Medulla oblongata (tissue), 1 donor: ENCODE measurements at regions not wholly inside any gene's neighbourhood (a gene's known extent, or its start where the extent isn't known, plus 50 kb on each side); places are given as distances from the start of the nearest gene placed in this dataset.
A peak's percentile ranks its signal among the peaks of the same experiment; 100 is the strongest.

Source experiments
- DNase-seq: peaks from one replicate; pipeline ENCODE4 v3.0.0-alpha.2; 2015; ENCODE audit errors: extremely low spot score

DNA sequence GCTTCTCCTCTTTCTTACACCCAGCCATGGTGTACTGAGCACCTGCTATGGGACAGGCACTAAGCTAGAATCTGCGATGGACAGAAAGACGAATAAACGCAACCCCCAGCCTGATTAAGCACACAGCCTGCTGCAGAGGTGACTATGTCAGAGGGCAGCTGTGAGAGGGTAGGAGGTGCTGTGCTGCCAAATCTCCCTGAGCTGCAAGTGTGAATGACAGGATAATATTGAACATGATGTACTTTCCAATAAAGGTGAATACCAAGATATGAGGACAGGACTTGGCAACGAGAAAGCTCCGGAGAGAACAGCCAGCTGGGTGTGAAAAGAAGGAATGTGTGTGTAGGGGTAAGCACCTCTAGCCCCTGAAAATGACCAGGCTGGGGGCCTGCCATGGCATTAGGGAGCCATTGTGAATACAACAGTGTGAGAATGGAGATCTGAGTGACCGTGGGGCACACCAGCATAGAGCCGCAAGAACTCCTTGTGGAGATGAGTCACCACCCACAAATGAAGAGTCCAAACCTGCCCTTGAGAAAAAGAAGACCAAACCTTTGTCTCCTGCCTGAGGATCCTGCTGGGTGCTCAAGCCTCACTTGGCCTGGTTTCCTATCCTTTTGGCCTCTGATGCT lies 83.0 kb upstream of the ATF3 start:
- DNase-seq, result no peak

DNA sequence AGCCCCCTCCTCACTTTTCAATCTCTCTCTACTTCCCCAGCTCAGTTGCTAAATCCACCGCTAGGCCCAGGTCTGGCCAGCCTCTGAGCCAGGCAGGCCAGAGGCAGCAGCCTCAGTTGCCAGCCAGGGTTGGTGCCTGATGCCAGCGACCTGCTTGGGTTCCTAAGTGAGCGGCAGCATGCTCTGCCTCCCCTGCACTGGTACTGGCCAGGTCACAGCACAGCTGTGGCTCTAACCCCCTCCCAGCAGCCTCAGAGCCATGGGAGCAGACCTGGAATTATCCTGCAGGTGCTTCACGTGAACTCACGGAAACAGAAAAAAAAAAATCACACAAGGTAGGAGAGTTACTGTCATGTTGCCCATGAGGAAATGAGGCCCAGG lies 82.5 kb upstream of the ATF3 start:
- DNase-seq, result no peak

DNA sequence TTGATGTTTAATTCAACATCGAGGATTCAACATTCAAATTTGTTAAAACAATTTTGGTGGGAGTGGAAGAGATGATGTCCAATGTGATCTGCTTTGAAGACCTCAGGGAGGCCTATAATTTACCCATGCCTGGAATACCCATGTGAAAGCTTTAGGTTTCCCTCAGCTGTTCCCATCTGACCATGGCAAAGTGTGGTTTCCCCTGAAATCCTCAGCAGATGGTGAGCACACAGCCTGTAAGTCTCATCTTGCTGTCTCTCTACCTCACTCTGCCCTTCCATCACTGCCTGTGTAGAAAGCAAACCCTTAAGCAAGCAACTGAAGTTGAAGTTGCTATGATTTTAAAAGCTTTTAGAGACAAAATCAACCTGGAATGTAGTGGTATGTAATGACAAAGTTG lies 80.1 kb upstream of the ATF3 start:
- DNase-seq, result no peak

DNA sequence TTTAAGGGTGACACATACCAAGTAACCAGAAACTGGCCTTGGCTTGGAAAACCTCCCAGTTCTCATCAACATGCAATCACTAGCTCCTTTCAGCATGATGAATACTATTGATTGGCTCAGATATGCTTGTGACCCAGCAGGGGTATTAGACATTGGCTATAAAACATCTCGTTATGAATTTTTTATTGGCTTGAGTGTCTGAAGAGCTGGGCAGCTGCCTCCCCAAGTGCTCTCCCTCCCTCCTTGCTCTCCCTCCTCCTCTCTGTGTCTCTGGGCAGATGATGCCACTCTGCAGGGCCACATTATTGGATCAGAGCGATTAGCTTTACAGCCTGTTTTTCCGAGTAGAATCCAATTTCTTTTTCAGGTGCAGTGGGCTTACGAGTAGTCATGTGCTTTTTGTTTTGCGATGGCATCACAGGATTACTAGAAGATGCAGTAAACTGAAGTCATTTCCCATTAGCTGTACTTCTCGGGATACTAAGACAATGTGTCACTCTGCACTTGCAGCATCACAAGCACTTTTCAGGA lies 79.3 kb upstream of the ATF3 start:
- DNase-seq, result peak; percentile 34

DNA sequence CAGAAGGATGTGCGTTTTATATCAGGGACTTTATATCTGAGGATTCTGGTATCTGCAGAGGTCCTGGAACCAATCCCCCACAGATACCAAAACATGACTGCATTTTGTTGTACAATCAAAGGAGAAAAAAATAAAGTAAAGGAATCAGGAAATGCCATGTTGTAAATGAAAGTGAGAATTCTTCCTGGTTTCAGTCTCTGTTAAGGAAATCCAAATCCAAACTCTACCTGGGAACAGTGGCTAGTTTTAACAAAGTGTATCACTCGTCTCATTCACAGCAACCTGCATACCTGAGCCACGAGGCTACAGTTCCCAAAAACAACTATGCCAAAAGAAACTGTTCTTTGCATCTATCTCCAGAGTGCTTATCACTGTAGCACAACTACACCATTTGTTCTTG lies 77.3 kb upstream of the ATF3 start:
- DNase-seq, result no peak

DNA sequence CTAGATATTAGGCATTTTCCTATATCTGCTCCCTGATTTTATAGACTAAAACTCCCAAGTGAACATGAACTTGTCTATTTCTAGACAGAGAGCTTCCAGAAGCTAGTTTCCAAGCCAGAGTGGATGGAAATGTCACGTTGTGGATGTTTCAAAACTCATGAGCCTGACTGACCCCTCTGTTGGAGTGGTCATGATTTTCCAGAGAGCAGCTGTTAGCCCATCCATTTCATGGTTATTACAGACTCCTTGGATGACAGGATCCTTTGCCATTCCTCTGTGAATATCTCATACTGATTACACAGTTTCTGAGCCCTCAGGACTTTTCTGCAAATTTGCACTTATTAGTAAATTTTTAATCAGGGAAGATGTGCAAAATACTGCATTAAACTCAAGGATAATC lies 76.8 kb upstream of the ATF3 start:
- DNase-seq, result no peak

DNA sequence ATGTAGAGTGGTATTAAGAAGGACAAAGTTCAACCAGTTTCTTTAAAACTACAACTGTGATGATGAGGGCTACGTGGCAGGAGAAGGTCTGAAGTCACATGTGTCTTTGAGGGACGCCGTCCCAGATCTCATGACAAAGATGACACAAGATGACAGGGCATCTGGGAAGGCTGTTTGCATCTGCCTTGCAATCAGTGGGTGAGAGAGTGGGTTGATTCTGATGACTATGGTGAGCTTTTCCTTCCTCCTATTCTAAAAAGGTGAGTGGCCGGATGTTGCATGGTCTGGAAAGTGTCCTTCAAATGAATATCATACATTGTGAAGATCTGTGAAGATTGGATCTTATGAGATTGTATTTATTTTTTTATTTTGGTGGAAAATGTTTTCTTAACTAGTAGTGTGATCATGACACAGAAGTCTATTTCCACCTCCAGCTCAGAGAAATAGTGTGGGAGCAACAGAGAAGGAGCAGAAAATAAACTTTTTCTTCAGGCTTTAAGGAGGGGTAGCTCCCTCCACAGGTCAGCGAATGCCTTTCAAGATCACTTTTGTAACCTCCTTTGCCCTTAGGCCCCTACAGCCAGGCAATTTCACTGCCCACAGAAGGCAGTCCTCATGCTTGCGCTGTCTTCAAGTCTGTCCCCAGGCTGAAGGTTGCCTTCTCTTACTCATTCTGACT lies 76.0 kb upstream of the ATF3 start:
- DNase-seq, result peak; percentile 38

DNA sequence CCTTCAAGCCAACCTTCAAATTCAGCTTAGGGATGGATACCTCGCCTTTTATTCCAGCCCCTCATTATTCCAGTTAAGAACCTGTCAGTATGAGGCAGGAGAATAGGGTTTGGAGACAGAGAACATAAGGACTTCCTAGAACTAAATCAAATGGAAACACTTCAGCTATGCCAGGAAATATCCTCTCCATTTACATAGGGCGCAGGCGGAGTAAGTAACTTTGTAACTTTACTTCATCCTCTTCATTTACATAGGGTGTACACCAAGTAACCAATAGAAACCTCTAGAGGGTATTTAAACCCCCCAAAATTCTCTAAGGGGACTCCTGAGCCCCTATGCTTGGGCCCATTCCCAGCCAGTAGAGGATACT lies 75.4 kb upstream of the ATF3 start:
- no peak for DNase-seq

DNA sequence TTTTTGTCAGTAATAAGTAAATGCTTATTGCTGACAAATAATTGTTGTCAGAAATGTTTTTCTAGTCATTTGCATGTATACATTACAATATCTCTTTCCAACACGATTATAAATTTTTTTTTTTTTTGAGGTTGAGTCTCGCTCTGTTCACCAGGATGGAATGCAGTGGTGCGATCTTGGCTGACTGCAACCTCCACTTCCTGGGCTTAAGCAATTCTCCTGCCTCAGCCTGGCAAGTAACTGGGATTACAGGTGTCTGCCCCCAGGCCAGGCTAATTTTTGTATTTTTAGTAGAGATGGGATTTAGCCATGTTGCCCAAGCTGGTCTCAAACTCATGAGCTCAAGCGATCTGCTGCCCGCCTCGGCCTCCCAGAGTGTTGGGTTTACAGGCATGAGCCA lies 72.0 kb upstream of the ATF3 start:
- DNase-seq, result no peak

DNA sequence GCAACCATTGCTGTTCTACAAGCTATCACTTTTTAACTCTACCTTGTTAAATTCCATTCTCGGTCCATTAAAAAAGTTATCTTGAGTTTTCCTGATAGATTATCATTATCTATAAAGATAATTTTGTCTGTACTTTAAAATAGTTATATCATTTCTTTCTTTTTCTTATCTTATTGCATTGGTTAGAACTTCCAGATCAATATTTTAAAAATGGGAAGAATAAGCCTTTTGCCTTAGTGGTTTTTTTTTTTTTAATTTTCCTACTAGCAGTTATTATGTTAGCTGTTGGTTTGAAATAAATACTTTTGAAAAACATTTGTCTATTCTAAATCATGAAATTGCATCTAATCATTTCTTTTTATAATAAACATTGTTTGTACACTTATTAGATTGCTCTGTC lies 71.0 kb upstream of the ATF3 start:
- no peak for DNase-seq

DNA sequence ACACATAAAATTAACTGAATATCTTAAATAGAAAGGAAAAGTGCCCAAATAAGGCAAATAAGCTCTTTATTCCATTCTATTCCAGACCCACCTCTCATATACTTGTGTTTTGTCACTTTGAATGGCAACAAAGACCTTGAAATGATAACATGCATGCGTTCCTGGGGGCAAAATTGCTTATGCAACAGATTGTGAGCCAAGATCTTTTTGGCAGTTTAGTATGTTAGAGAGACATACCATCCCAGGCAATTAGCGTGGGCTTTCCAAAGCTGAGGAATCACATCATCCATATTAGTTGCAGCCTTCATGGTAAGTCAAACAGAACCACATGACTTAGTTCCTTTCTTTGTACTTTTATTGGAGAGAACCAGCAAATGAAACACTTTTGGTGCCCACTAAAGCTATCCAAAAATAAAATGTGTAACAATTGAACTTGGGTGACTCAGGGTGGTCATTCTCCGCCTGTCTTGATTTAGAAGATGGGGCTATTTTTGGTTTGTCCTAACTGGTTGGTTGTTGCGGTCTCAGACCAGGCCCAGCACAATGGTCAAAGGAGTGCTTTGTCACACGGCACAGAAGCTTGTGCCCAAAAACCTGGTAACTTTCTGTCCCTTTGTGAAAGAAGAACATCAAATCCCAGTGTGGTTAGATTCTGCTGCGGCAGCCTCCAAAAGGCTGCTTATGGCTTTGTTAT lies 68.7 kb upstream of the ATF3 start:
- peak; percentile 60 for DNase-seq

DNA sequence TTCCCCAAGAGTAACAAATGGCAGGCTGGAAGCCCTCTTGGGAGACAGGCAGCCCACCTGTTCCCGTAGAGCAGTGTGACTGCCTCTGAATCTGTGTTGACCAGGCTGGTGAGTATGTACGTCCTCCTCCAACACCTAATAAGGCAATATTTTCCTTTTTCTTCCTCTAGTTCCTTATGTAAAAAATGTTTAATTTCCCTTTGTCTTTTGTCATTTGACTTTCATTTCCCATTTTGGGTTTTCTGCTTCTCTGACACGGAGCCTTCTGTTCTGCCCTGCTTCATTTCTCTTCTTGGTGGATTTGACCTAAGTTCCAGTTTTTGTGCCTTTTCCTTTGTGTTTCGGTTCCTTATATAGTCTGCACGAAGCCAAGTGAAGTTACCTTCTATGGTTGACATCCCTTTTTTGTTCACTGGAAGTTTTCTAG lies 65.8 kb upstream of the ATF3 start:
- DNase-seq, result peak; percentile 84

DNA sequence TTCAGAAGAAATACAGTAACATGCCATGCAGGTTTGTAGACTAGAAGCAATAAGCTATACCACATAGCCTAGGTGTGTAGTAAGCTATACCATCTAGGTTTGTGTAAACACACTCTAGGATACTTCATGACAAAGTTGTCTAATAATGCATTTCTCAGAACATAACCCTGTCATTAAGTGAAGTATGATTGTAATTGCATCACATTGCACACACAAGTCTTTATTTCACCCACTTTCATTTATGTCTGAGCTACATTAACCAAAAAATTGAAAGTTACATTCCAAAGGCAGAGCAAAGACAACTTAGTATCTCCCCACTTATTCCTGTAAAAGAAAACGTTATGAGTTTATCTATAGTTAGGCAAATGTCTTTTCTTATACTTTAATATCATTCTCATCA lies 64.5 kb upstream of the ATF3 start:
- no peak for DNase-seq

DNA sequence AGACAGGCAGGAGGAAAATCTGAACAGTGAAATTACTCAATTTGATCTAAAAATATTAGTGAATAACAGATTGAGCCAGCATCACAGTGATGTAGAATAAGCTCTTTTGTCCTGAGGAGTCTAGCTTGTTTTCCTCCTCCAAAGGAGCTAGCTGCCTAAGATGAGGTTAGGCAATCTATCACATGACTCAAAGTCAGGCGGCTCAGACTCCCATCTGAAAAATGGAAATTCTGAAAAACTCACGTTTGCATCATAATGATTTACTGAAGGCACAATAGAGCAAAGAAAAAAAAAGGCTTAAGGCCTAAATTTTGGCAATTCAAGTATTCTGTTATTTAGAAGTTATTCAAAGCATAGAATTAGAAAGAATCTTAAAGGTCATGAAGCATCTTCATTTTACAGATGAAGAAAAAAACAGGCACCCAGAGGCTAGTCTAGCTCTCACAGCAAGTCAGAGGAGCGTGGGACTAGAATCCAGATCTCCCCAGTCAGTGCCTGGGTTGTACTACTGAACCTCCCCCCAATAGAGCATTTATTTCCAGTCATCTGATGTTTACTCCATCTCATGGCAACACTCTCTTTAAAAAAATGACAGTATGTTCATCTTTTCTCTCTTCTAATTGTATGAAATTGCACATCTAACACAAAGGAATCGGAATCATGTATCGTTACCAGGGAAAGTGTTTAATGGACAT lies 62.5 kb upstream of the ATF3 start:
- DNase-seq, result peak; percentile 73

DNA sequence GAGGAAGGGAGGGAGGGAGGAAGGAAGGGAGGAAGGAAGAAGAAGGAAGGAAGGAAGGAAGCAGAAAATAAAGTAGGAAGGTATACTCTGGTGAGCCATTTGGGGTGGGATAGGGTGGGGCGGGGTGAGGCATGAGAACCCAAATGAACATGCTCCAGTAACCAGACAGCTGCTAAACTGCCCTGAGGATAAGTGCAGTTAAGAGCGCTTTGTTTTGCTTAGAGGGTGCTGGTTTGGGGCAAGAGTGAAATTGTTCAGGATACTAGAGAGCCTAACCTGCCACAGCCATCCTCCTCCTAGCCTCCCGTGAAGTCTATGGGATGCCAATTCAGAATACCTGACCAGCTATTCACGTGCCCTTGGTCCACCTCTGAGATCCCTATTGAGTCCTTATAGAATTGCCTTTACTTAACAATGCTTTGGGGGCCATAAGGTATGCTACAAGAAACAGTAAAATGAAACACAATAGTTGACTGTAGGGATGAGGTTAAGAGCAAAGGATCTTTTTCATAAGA lies 59.0 kb upstream of the ATF3 start:
- DNase-seq, result no peak

DNA sequence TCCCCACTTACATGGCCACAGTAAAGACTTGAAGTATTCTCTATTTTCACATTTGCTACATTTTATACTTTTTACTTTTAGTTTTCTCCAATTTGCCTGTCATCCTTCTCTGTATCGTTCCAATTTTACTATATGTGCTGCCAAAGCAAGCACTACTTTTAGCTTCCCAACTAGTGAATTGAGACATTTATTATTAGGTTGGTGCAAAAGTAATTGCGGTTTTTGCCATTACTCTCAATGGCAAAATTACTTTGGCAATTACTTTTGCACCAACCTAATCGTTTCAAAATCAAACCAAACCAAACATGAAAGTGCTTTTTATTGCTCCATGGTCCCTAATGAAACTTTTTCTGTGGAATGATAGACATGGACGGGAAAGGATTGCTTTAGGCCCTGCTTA lies 56.6 kb upstream of the ATF3 start:
- DNase-seq, result no peak

DNA sequence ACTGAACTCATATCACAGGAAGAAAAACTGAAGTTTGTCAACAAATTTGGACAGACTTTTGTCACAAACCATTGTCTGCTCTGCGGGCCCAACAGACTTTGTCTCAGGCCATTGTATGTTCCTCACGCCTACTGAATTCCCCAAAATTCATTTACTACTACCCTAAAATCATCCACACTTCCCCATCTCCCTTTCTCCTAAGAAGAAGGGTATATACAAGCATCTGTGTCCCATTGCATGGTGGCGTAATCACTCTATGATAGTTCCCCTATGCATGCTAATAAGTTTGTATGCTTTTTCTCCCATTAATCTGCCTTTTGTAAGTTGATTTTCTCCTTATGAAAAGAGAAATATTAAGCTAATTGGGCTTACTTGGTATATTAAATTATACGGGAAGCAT lies 54.9 kb upstream of the ATF3 start:
- no peak for DNase-seq

DNA sequence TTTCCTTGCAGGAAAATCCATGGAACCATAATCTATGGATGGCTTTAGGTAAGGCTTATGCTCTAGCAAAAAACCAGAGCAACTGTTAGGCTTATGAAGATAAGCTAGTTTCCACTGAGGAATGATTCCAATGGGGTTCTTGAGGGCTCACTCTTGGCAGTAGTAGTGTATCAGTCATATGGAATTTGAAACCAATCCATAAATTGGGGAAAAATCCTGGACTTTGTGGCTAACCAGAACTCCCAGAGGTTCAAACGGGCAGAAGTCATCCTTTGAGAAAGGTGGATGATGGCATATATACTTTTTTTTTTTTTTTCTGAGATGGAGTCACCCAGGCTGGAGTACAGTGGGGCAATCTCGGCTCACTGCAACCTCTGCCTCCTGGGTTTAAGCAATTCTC lies 54.2 kb upstream of the ATF3 start:
- DNase-seq, result no peak

DNA sequence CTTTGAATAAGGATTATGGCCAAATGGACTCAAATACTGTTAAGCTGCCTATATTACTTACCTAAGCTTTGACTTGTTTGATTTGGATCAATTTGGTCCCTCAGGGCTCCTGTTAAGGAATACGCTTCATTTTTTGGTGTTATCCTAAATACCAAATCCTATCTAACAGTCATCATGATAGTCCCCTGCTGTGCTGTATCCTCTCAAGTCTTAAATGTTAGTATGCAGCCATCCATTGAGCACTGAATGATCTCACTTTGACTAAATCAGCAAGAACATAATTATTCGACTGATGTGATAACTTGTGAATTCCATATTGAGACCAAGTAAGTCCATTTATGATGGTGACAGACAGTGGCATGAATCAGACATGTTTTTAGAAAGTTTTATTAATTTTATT lies 53.1 kb upstream of the ATF3 start:
- no peak for DNase-seq

DNA sequence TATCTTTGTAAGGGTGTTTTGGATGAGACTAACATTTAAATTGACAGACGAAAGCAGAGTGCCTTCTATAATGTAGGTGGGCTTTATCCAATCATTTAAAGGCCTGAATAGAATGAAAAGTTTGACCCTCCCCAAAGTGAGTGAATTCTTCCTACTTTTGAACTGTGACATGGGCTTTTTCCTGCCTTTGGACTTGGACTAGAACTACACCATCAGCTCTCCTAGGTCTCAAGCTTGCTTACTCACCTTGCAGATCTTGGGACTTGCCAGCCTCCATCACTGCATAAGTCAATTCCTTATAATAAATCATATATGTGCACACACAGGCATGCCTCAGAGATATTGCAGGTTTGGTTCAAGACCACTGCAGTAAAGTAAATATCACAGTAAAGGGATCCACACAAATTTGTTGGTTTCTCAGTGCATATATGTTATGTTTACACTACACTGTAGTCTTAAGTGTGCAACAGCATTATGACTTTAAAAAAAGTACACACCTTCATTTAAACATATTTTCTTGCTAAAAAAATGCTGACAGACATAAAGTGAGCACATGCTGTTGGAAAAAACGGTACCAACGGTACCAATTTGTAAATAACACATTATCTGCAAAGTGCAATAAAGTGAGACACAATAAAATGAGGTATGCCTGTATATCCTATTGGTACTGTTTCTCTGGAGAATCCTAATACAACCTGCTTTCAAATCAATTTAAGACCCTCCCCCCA lies 51.6 kb upstream of the ATF3 start:
- DNase-seq, result no peak
